HUES48 (cell line): ENCODE measurements at regions not wholly inside any gene's neighbourhood (a gene's known extent, or its start where the extent isn't known, plus 50 kb on each side); places are given as distances from the start of the nearest gene placed in this dataset.
"Not testable (repeated sequence)": the region's sequence is repeated elsewhere in the genome, so short reads cannot be mapped to it uniquely, and the experiment has no call there.

Source experiments
- H3K27ac ChIP-seq: one replicate; pipeline ENCODE4 v1.7.0; 2013; ENCODE audit warnings: low read depth, low read length, inconsistent platforms
- H3K27me3 ChIP-seq: 2 replicates; pipeline ENCODE4 v1.6.1; 2013; ENCODE audit warnings: mild to moderate bottlenecking, low read length; ENCODE audit not compliant: control insufficient read depth, insufficient read depth
- H3K36me3 ChIP-seq: 2 replicates; pipeline ENCODE4 v1.6.1; 2013; ENCODE audit warnings: low read length; ENCODE audit not compliant: control insufficient read depth, insufficient read depth
- H3K4me1 ChIP-seq: 2 replicates; pipeline ENCODE4 v1.6.1; 2013; ENCODE audit warnings: mild to moderate bottlenecking, low read length; ENCODE audit not compliant: control insufficient read depth, insufficient read depth
- H3K4me3 ChIP-seq: 2 replicates; pipeline ENCODE4 v1.5.1; 2013; ENCODE audit warnings: mild to moderate bottlenecking, low read depth, low read length
- H3K9ac ChIP-seq: 2 replicates; pipeline ENCODE4 v1.6.1; 2013; ENCODE audit warnings: mild to moderate bottlenecking, low read depth, low read length, moderate library complexity
- H3K9me3 ChIP-seq: 2 replicates; pipeline ENCODE4 v1.6.1; 2013; ENCODE audit warnings: low read length; ENCODE audit not compliant: control insufficient read depth, insufficient read depth

- Histone ChIP-seq H3K9ac (no peak overlapping the region), H3K9me3 (no peaks in the 10 kb centered on the region), H3K36me3 (no peaks in the 10 kb centered on the region), H3K4me1 (no peaks in the 10 kb centered on the region), H3K27me3 (no peaks in the 10 kb centered on the region), H3K27ac (no peak overlapping the region), H3K4me3 (no peak overlapping the region)
Observed at GRCh38 chr7:79921976-79922375, 212.7 kb upstream of the GNAI1 start.

- not testable (repeated sequence) for H3K9me3 ChIP-seq, H3K36me3 ChIP-seq, H3K27me3 ChIP-seq, H3K9ac ChIP-seq, H3K4me1 ChIP-seq, H3K27ac ChIP-seq, H3K4me3 ChIP-seq
Observed at GRCh38 chr7:79918632-79919031, 216.0 kb upstream of the GNAI1 start.

GRCh38 chr7:79915346-79915745 is 219.3 kb upstream of the GNAI1 start:
- H3K4me1 ChIP-seq, H3K9ac ChIP-seq, H3K27me3 ChIP-seq, H3K4me3 ChIP-seq, H3K36me3 ChIP-seq, H3K9me3 ChIP-seq, H3K27ac ChIP-seq: not testable (repeated sequence)

- H3K27me3 ChIP-seq = no peaks in the 10 kb centered on the region
- no peak overlapping the region for H3K4me3 ChIP-seq
- H3K4me1 ChIP-seq = no peaks in the 10 kb centered on the region
- H3K27ac ChIP-seq = no peak overlapping the region
- no peak overlapping the region for H3K9ac ChIP-seq
- peaks cover 9% of the 10 kb centered on the region for H3K9me3 ChIP-seq
- H3K36me3 ChIP-seq = no peaks in the 10 kb centered on the region
Observed at GRCh38 chr7:79912213-79912633, 222.4 kb upstream of the GNAI1 start.

- peaks cover 9% of the 10 kb centered on the region for H3K9me3 ChIP-seq
- H3K4me3 ChIP-seq = no peak overlapping the region
- H3K27me3 ChIP-seq = no peaks in the 10 kb centered on the region
- H3K27ac ChIP-seq = no peak overlapping the region
- H3K4me1 ChIP-seq = no peaks in the 10 kb centered on the region
- H3K36me3 ChIP-seq = no peaks in the 10 kb centered on the region
- H3K9ac ChIP-seq = no peak overlapping the region
Observed at GRCh38 chr7:79911420-79911819, 223.2 kb upstream of the GNAI1 start.

- no peak overlapping the region for H3K27ac ChIP-seq
- H3K4me1 ChIP-seq = no peaks in the 10 kb centered on the region
- no peaks in the 10 kb centered on the region for H3K27me3 ChIP-seq
- H3K9me3 ChIP-seq = no peaks in the 10 kb centered on the region
- H3K4me3 ChIP-seq = no peak overlapping the region
- no peak overlapping the region for H3K9ac ChIP-seq
- no peaks in the 10 kb centered on the region for H3K36me3 ChIP-seq
Observed at GRCh38 chr7:79909176-79909575, 225.5 kb upstream of the GNAI1 start.

- Histone ChIP-seq H3K9ac (no peak overlapping the region), H3K36me3 (no peaks in the 10 kb centered on the region), H3K9me3 (no peaks in the 10 kb centered on the region), H3K27me3 (no peaks in the 10 kb centered on the region), H3K4me3 (no peak overlapping the region), H3K27ac (no peak overlapping the region), H3K4me1 (no peaks in the 10 kb centered on the region)
Observed at GRCh38 chr7:79897166-79897565, 237.5 kb upstream of the GNAI1 start.

GRCh38 chr7:79893991-79894390 is 240.6 kb upstream of the GNAI1 start:
- Histone ChIP-seq H3K36me3 (no peaks in the 10 kb centered on the region), H3K9ac (no peak overlapping the region), H3K27ac (no peak overlapping the region), H3K4me1 (no peaks in the 10 kb centered on the region), H3K9me3 (no peaks in the 10 kb centered on the region), H3K4me3 (no peak overlapping the region), H3K27me3 (no peaks in the 10 kb centered on the region)

- H3K9me3 ChIP-seq = no peaks in the 10 kb centered on the region
- H3K36me3 ChIP-seq = no peaks in the 10 kb centered on the region
- no peaks in the 10 kb centered on the region for H3K27me3 ChIP-seq
- no peak overlapping the region for H3K4me3 ChIP-seq
- H3K4me1 ChIP-seq = no peaks in the 10 kb centered on the region
- H3K27ac ChIP-seq = no peak overlapping the region
- H3K9ac ChIP-seq = no peak overlapping the region
Observed at GRCh38 chr7:79882922-79883321, 251.7 kb upstream of the GNAI1 start.

- H3K36me3 ChIP-seq = no peaks in the 10 kb centered on the region
- no peaks in the 10 kb centered on the region for H3K4me1 ChIP-seq
- H3K9me3 ChIP-seq = no peaks in the 10 kb centered on the region
- H3K27ac ChIP-seq = no peak overlapping the region
- H3K27me3 ChIP-seq = no peaks in the 10 kb centered on the region
- H3K4me3 ChIP-seq = no peak overlapping the region
- no peak overlapping the region for H3K9ac ChIP-seq
Observed at GRCh38 chr7:79880312-79880711, 254.3 kb upstream of the GNAI1 start.

- Histone ChIP-seq H3K36me3 (no peaks in the 10 kb centered on the region), H3K27ac (no peak overlapping the region), H3K4me1 (no peaks in the 10 kb centered on the region), H3K9ac (no peak overlapping the region), H3K4me3 (no peak overlapping the region), H3K9me3 (no peaks in the 10 kb centered on the region), H3K27me3 (no peaks in the 10 kb centered on the region)
Observed at GRCh38 chr7:79877874-79878465, 256.7 kb upstream of the GNAI1 start.

- Histone ChIP-seq H3K4me1 (no peaks in the 10 kb centered on the region), H3K9me3 (no peaks in the 10 kb centered on the region), H3K36me3 (no peaks in the 10 kb centered on the region), H3K27me3 (no peaks in the 10 kb centered on the region), H3K4me3 (no peak overlapping the region), H3K9ac (no peak overlapping the region), H3K27ac (no peak overlapping the region)
Observed at GRCh38 chr7:79876848-79877252, 257.8 kb upstream of the GNAI1 start.
